ENCODE measurements at regions not wholly inside any gene's neighbourhood (a gene's known extent, or its start where the extent isn't known, plus 50 kb on each side); places are given as distances from the start of the nearest gene placed in this dataset.

DNA sequence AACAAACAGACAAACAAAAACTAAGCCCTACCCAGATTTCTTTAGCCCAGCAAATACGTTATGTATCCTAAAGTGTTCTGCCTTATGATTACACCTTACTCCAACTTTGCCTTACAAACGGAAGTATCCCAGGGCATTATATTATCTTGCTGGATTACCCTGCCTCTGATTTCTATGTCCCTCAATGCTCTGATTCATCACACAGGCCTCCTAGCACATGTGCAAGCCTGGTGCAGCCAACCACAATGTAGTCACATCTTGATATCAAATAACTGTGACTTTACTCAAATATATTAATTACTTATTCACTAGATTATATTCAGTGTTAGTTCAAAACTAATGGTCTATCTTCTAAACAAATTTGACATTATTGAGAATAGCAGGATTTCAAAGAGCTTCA is 598.6 kb downstream of the TBC1D32 start:
- Histone ChIP-seq H3K27me3 (no peaks in the 10 kb centered on the region), H3K27ac (no peak overlapping the region), H3K4me3 (no peak overlapping the region), H3K36me3 (no peaks in the 10 kb centered on the region), H3K4me1 (no peaks in the 10 kb centered on the region), H3K9me3 (peaks cover 0 to 3% (median 1%) of the 10 kb centered on the region in 3 donors)
- DNase-seq, result no peak
- TF ChIP-seq, protein P1, sequence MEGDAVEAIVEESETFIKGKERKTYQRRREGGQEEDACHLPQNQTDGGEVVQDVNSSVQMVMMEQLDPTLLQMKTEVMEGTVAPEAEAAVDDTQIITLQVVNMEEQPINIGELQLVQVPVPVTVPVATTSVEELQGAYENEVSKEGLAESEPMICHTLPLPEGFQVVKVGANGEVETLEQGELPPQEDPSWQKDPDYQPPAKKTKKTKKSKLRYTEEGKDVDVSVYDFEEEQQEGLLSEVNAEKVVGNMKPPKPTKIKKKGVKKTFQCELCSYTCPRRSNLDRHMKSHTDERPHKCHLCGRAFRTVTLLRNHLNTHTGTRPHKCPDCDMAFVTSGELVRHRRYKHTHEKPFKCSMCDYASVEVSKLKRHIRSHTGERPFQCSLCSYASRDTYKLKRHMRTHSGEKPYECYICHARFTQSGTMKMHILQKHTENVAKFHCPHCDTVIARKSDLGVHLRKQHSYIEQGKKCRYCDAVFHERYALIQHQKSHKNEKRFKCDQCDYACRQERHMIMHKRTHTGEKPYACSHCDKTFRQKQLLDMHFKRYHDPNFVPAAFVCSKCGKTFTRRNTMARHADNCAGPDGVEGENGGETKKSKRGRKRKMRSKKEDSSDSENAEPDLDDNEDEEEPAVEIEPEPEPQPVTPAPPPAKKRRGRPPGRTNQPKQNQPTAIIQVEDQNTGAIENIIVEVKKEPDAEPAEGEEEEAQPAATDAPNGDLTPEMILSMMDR (IDR thresholded peaks at IDR 0.05), result no peak
- intact Hi-C loops (cut with DNase I; ENCODE audit: low total_unique reads), result no loop called here

DNA sequence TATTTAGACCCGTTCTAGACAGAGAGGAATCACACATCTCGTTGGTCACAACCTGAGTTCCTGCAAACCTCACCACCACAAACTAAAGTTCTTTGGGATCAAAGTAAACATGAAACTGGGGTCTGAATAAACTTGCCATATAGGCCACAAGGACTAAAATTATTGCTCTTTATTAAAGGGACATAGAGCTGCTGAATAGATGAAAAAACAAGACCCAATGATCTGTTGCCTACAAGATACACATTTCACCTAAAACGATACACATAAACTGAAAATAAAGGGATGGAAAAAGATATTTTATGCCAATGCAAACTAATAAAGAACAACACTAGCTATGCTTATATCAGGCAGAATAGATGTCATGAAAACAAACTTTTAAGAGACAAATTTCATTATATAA is 623.0 kb downstream of the TBC1D32 start:
- no peak for DNase-seq
- TF ChIP-seq, protein P1 (IDR thresholded peaks at IDR 0.05), result no peak
- intact Hi-C loops (cut with DNase I; ENCODE audit: low total_unique reads), result no loop called here
- H3K27me3 ChIP-seq, result no peaks in the 10 kb centered on the region
- peaks cover 0 to 7% (median 4%) of the 10 kb centered on the region in 3 donors for H3K9me3 ChIP-seq
- no peaks in the 10 kb centered on the region for H3K4me1 ChIP-seq
- no peak overlapping the region for H3K4me3 ChIP-seq
- no peaks in the 10 kb centered on the region for H3K36me3 ChIP-seq
- H3K27ac ChIP-seq, result no peak overlapping the region

DNA sequence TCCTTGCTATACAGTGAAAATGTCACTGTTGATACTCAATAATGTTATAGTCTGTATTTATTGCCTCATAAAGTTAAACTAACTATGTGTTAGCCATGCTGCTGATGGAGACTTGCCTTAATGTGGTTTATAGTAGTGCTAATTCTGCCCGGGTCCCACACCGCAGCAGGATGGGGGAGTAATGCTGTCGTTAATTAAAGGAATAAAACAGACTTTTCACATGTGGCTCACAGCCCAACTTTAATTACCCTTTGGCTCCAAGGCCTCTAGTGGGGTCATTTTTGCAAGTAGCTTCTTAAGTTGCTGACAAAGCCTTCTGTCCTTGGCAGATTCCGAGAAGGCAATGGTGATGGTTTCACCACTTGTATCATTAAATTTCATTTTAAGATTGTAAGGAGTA is 634.3 kb downstream of the TBC1D32 start:
- no peaks in the 10 kb centered on the region for H3K27me3 ChIP-seq
- H3K4me3 ChIP-seq, result no peak overlapping the region
- intact Hi-C loops (cut with DNase I; ENCODE audit: low total_unique reads), result no loop called here
- H3K36me3 ChIP-seq, result no peaks in the 10 kb centered on the region
- TF ChIP-seq, protein P1 (IDR thresholded peaks at IDR 0.05), result no peak
- no peaks in the 10 kb centered on the region for H3K9me3 ChIP-seq
- no peak for DNase-seq
- no peaks in the 10 kb centered on the region for H3K4me1 ChIP-seq
- no peak overlapping the region for H3K27ac ChIP-seq

DNA sequence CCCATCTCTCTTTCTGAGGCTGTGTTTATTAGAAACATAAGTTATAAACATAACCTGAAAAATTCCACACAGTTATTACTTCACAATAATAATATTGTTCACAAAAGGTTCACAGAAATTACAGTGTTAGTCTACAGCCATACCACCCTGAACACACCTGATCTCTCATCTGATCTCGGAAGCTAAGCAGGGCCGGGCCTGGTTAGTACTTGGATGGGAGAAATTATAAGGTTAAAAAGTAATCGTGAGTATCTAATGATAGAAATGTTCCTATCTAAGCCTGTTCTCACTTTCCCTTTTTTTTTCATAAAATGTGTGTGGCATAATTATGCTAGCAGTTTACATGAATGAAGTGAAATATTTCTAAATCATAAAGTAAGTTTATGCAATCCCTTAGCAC is 647.8 kb downstream of the TBC1D32 start:
- intact Hi-C loops (cut with DNase I; ENCODE audit: low total_unique reads), result no loop called here
- Histone ChIP-seq H3K4me1 (no peaks in the 10 kb centered on the region), H3K36me3 (no peaks in the 10 kb centered on the region), H3K9me3 (no peaks in the 10 kb centered on the region), H3K27ac (no peak overlapping the region), H3K27me3 (no peaks in the 10 kb centered on the region), H3K4me3 (no peak overlapping the region)
- DNase-seq, result no peak
- TF ChIP-seq, protein P1 (IDR thresholded peaks at IDR 0.05), result no peak

DNA sequence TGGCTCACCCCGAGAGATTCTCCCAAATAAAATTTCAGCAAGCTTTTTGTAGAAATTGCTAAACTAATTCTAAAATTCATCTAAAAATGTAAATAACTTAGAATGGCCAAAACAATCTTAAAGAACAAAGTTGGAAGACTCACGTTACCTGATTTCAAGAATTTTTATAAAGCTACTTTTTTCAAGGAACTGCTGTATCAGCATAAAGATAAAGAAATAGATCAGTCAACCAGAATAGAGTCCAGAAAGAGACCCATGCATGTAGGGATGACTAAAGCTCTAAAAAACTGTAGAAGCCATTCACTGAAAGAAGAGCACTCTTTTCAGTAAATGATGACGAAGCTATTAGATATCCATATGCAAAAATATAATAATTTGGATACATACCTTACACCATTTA is 652.1 kb downstream of the TBC1D32 start:
- Histone ChIP-seq H3K27ac (no peak overlapping the region), H3K4me1 (no peaks in the 10 kb centered on the region)
- TF ChIP-seq, protein P1 (IDR thresholded peaks at IDR 0.05), result no peak

DNA sequence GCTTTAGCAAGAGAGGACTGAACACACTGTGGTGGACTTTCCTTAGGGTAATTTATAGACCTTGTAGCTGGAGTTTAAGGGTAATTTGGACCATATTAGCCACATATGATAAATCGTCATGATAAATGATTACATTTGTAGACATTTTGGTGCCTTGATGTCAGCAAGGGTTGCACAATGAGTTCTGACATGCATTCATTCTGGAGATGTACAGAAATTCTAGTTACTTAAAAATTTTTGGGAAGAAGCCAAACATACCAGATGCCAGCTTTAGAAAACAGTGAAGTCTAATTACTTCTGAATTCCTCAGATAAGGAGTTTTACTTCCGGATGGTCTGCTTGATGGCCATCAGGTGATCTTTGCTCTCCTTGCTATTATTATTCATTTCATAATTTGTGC is 653.1 kb downstream of the TBC1D32 start:
- Histone ChIP-seq H3K27me3 (no peaks in the 10 kb centered on the region), H3K36me3 (no peaks in the 10 kb centered on the region), H3K27ac (no peak overlapping the region), H3K4me3 (no peak overlapping the region), H3K9me3 (no peaks in the 10 kb centered on the region), H3K4me1 (no peaks in the 10 kb centered on the region)
- DNase-seq, result no peak
- intact Hi-C loops (cut with DNase I; ENCODE audit: low total_unique reads), result no loop called here
- TF ChIP-seq, protein P1 (IDR thresholded peaks at IDR 0.05), result no peak

More for the DNA sequence above, 652.1 kb downstream of the TBC1D32 start:
- DNase-seq, result no peak
- H3K27me3 ChIP-seq, result no peaks in the 10 kb centered on the region
- no peak overlapping the region for H3K4me3 ChIP-seq
- intact Hi-C loops (cut with DNase I; ENCODE audit: low total_unique reads), result no loop called here
- no peaks in the 10 kb centered on the region for H3K36me3 ChIP-seq
- no peaks in the 10 kb centered on the region for H3K9me3 ChIP-seq

Measured in tibial artery (tissue), 4 donors.